GM12873 (cell line): ENCODE measurements at regions not wholly inside any gene's neighbourhood (a gene's known extent, or its start where the extent isn't known, plus 50 kb on each side); places are given as distances from the start of the nearest gene placed in this dataset.

Source experiments
- CTCF ChIP-seq: IDR thresholded peaks from 2 replicates; pipeline ENCODE4 v1.5.1; 2012; ENCODE audit warnings: low read depth, mild to moderate bottlenecking, moderate library complexity, low read length, control low read depth; ENCODE audit not compliant: insufficient read depth; ENCODE audit errors: missing control alignments

DNA sequence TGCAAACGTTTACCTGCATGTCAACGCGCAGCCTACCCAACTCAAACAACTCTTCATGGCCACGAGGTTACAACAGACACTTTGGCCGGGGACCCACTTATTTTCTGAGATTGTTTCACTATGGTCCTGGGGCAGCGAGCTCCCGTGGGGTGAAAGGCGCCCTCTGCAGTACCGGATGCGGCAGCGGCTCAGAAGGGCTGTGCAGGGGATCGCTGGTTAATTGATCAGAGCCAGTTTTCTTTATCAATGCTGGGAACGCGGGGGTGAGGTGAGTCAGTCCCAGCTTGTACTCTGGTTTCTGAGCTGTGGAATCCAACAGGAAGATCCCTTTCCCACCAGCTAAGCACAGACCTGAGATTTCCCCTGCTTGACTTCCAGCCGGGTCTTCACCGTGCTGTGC is 366.5 kb upstream of the KLF6 start:
- TF ChIP-seq CTCF = no peak

GRCh38 chr10:4150676-4151075 is 365.7 kb upstream of the KLF6 start:
- TF ChIP-seq CTCF = no peak

GRCh38 chr10:4147245-4147644 is 362.2 kb upstream of the KLF6 start:
- TF ChIP-seq CTCF = no peak

DNA sequence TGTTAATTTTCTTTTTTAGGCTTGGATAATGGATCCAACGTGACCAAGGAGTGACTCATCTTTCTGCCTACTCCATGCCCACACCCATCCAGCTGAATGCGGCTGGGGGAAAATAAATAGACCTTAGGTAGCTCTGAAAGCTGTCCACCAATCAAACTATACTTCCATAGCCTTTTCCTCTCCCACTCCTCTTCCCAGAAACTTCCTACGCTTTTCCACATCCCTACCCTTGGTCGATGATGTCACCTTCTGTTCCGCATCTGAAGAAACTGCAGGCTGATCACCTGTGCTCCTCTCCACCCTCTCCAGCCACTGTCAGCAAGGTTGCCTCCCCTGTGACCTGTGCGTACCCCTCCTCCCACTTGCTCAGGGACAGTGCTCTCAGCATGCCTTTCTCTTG is 359.8 kb upstream of the KLF6 start:
- TF ChIP-seq CTCF = no peak

GRCh38 chr10:4141471-4141870 is 356.5 kb upstream of the KLF6 start:
- no peak for TF ChIP-seq CTCF

- TF ChIP-seq CTCF = no peak
Measured at GRCh38 chr10:4138146-4138721, 353.2 kb upstream of the KLF6 start.

DNA sequence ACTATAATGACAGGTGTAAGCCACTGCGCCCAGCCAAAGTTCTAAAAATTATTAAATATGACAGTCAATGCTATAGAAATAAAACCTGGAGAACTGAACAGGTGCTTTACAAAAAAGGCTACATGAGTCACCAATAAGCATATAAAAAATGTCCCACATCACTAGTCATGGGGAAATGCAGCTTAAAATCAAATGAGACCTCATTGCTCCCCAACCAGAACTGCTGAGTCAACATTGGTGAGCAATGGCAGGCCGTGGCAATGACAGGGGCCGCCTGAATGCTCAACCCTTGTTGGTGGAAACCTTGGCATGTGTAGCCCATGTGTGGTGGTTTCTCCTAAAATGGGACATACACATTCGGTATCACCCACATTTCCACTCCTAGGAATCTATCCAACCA is 352.3 kb upstream of the KLF6 start:
- no peak for TF ChIP-seq CTCF
